Activated naive CD8-positive, alpha-beta T cell treated with anti-CD3 and anti-CD28 coated beads, Interleukin-2, amount 10 ng/mL, durations not matched to agents 7 days and 5 days (primary cell): ENCODE measurements at regions not wholly inside any gene's neighbourhood (a gene's known extent, or its start where the extent isn't known, plus 50 kb on each side); places are given as distances from the start of the nearest gene placed in this dataset.

Source experiments
- ATAC-seq: fragments of 150-1000 bp; cut with Tn5 transposase; one replicate; pipeline ENCODE4 v1.10.0; 2021; ENCODE audit warnings: low read depth, moderate library complexity
- POLR2A ChIA-PET: fragments of 350-600 bp; sonication (Branson Sonifier 250); formaldehyde crosslinking; loops from one replicate; lab custom pipeline; 2021; ENCODE audit warnings: antibody characterized with exemption; lab: Charles Lee
- DNase-seq: peaks from one replicate; pipeline ENCODE4 v3.0.0; 2021
- H3K27ac Mint-ChIP-seq: one replicate; pipeline ENCODE4 v1.8.0; 2022; ENCODE audit warnings: mild to moderate bottlenecking, mixed read lengths
- H3K27me3 Mint-ChIP-seq: one replicate; pipeline ENCODE4 v1.8.0; 2022; ENCODE audit warnings: mild to moderate bottlenecking, moderate library complexity, mixed read lengths
- H3K36me3 Mint-ChIP-seq: one replicate; pipeline ENCODE4 v1.8.0; 2021; ENCODE audit warnings: mild to moderate bottlenecking, mixed read lengths
- H3K4me1 Mint-ChIP-seq: one replicate; pipeline ENCODE4 v1.8.0; 2021; ENCODE audit warnings: mixed read lengths
- H3K4me3 Mint-ChIP-seq: one replicate; pipeline ENCODE4 v1.8.0; 2022; ENCODE audit warnings: mild to moderate bottlenecking, moderate library complexity, mixed read lengths
- H3K9me3 Mint-ChIP-seq: one replicate; pipeline ENCODE4 v1.8.0; 2021; ENCODE audit warnings: mixed read lengths

DNA sequence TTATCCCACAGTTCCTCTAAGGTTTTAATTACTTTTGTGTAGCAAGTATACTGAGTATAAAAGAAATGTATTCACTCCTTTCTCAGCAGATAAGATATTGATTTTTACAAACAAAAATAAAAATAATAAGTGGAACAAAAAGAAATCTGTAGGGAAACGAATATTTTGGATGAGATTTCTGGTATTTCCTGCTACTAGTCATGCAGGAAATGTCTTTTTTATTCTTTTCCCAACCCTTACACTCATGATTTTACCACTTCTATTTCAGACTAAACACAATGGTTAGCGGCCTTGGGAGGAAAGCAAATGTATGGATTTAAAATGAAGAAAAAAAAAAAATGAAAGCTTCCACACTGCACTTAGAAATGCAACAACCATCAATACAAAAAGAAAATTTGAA, 580.5 kb upstream of the MARCKS start:
- Mint-ChIP-seq H3K4me1 (no peaks in the 10 kb centered on the region), H3K36me3 (no peaks in the 10 kb centered on the region), H3K9me3 (no peaks in the 10 kb centered on the region), H3K27me3 (no peaks in the 10 kb centered on the region), H3K27ac (no peak overlapping the region), H3K4me3 (no peak overlapping the region)
- no peak for ATAC-seq
- DNase-seq: no peak
- POLR2A ChIA-PET: no interaction called here

DNA sequence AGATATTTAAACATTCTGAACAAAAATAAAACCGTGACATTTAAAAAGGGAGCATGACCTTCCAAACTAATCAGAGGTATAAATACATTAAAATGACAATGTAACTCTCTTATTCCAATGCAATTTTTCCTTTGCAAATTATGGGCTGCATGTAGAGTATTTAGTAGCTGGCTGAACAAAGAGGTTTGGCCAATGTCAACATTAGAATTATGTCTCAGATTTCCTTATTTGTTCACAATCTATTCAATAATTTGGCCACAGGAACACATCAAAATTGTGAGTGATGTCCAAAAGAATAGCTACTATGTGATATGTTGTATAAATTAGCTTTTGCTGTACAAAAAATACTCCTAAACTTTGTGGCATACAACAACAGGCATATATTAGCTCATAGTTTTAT, 580.0 kb upstream of the MARCKS start:
- H3K36me3 Mint-ChIP-seq: no peaks in the 10 kb centered on the region
- POLR2A ChIA-PET: no interaction called here
- DNase-seq (no peak), ATAC-seq (no peak)
- H3K4me1 Mint-ChIP-seq: no peaks in the 10 kb centered on the region
- no peaks in the 10 kb centered on the region for H3K27me3 Mint-ChIP-seq
- no peak overlapping the region for H3K4me3 Mint-ChIP-seq
- H3K27ac Mint-ChIP-seq: no peak overlapping the region
- H3K9me3 Mint-ChIP-seq: no peaks in the 10 kb centered on the region

DNA sequence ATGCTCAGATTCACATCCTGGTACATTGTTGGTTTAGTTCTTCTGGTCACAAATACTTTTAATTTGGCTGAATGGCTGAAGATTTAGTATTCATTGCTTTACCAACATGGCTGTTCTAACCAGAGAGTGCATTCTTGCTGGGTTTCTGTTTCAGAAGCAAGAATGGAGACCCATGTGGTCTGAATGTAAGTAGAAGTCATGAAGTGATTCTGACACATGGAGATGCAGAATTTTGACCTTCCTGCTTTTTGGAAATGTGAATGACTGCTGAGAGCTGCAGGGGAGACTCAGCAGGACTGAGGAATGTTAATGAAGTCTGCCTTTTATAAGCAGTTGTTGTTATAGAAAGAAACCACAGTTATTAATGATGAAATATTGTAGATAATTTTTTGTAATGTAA, 576.1 kb upstream of the MARCKS start:
- Mint-ChIP-seq H3K27me3 (no peaks in the 10 kb centered on the region), H3K4me3 (no peak overlapping the region), H3K4me1 (no peaks in the 10 kb centered on the region), H3K27ac (no peak overlapping the region), H3K9me3 (no peaks in the 10 kb centered on the region), H3K36me3 (no peaks in the 10 kb centered on the region)
- no peak for DNase-seq
- no peak for ATAC-seq
- POLR2A ChIA-PET: no interaction called here

DNA sequence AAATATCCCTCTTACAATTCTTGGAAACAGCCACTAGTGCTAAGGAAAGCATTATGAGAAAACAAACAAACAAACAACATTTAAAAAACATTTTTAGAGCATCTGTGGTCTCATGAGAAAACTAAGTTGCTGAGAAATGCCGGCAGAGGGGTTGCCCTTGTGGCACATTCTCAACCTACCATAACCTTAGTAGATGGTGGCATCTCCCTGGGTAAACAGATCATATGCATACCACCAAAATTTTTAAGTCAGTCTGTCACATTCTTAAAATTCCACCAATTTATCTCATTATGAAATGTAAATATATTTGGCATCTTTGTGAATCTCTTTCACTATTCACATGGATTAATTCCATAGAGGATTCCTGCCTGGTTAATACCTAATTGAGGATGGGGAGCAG, 575.7 kb upstream of the MARCKS start:
- no peaks in the 10 kb centered on the region for H3K4me1 Mint-ChIP-seq
- H3K4me3 Mint-ChIP-seq: no peak overlapping the region
- H3K27me3 Mint-ChIP-seq: no peaks in the 10 kb centered on the region
- no peak for ATAC-seq
- DNase-seq: no peak
- no peak overlapping the region for H3K27ac Mint-ChIP-seq
- no peaks in the 10 kb centered on the region for H3K9me3 Mint-ChIP-seq
- POLR2A ChIA-PET: no interaction called here
- no peaks in the 10 kb centered on the region for H3K36me3 Mint-ChIP-seq

DNA sequence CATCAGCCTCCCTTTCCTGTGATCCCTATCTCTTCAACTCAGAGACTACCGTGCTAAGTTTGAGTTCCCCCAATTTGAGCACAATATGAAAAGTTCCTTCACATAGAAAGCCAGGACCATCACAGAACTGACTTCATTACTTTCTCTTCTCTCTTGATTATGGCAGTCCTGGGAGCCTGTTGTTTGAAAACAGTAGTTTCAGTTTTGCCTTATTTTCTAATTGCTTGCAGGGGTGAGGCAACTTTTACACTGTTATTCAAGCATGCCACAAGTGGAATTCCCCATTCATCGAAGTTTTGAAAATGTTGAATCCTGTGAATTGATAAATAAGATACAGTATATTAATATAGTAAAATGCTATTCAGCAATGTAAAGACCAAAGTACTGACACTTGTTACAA, 569.7 kb upstream of the MARCKS start:
- DNase-seq (no peak), ATAC-seq (no peak)
- Mint-ChIP-seq H3K36me3 (no peaks in the 10 kb centered on the region), H3K4me1 (no peaks in the 10 kb centered on the region), H3K9me3 (peaks cover 1% of the 10 kb centered on the region), H3K27ac (no peak overlapping the region), H3K27me3 (no peaks in the 10 kb centered on the region), H3K4me3 (no peak overlapping the region)
- POLR2A ChIA-PET: no interaction called here

DNA sequence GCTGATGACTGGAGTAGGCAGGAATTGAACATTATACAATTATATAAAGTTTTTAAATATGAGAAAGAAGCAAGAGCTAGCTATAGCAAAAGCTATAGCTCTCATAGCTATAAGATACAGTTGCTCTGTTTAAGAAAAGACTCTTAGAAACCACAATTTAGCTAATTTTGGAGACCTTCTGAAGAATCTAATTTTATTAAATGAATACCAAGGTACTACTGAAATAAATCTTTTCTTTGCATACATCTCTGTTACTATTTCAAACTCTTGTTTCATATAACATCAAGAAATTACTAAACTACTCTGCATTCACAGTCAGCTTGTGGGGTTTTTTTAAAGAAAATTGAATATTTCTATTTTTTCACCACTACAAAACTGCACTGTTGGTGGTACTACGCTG, 568.7 kb upstream of the MARCKS start:
- POLR2A ChIA-PET: no interaction called here
- no peaks in the 10 kb centered on the region for H3K27me3 Mint-ChIP-seq
- H3K9me3 Mint-ChIP-seq: peaks cover 1% of the 10 kb centered on the region
- no peak overlapping the region for H3K27ac Mint-ChIP-seq
- no peak for ATAC-seq
- no peak overlapping the region for H3K4me3 Mint-ChIP-seq
- H3K4me1 Mint-ChIP-seq: no peaks in the 10 kb centered on the region
- DNase-seq: no peak
- no peaks in the 10 kb centered on the region for H3K36me3 Mint-ChIP-seq

DNA sequence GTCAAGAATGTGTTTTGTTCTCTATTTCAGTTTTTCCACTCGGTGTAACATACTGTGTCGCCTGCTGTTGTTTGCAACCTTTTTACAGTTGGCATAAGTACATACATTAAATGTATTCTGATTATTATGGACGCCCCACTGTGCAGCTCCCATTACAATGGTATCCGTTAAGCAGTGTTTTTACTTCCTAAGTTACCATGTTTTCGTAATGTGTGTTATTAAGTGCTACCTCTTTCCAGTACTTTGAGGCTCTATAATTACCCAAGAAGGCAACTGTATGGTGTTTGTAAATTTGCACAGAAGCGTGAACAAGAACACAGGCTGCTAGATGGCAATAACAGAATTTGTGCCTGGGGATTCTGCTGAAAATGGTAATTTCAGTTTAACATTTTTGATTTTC, 568.0 kb upstream of the MARCKS start:
- no peaks in the 10 kb centered on the region for H3K4me1 Mint-ChIP-seq
- no peaks in the 10 kb centered on the region for H3K36me3 Mint-ChIP-seq
- no peak overlapping the region for H3K4me3 Mint-ChIP-seq
- DNase-seq: no peak
- H3K27me3 Mint-ChIP-seq: no peaks in the 10 kb centered on the region
- no peak overlapping the region for H3K27ac Mint-ChIP-seq
- POLR2A ChIA-PET: no interaction called here
- ATAC-seq: no peak
- H3K9me3 Mint-ChIP-seq: peaks cover 1% of the 10 kb centered on the region

DNA sequence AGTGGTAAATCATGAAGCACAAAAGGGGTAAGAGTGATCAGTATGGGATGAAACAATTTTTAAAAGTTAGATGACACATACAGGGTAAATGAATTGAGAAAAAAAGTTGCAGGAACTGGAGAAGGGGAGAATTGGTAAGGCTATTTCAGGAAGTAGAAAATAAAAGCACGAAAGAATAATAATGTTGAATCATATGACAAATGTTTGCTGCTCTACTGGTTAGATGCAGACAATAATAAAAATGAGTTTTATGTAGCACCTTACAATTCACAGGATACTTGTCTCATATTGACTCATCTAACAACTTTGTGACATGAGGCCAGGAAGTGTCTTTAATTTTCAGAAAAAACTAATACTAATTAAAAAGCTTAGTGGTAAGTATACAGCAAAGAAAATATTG, 566.5 kb upstream of the MARCKS start:
- POLR2A ChIA-PET: no interaction called here
- peaks cover 1% of the 10 kb centered on the region for H3K9me3 Mint-ChIP-seq
- no peaks in the 10 kb centered on the region for H3K4me1 Mint-ChIP-seq
- H3K4me3 Mint-ChIP-seq: no peak overlapping the region
- no peaks in the 10 kb centered on the region for H3K36me3 Mint-ChIP-seq
- DNase-seq (no peak), ATAC-seq (no peak)
- no peak overlapping the region for H3K27ac Mint-ChIP-seq
- no peaks in the 10 kb centered on the region for H3K27me3 Mint-ChIP-seq

DNA sequence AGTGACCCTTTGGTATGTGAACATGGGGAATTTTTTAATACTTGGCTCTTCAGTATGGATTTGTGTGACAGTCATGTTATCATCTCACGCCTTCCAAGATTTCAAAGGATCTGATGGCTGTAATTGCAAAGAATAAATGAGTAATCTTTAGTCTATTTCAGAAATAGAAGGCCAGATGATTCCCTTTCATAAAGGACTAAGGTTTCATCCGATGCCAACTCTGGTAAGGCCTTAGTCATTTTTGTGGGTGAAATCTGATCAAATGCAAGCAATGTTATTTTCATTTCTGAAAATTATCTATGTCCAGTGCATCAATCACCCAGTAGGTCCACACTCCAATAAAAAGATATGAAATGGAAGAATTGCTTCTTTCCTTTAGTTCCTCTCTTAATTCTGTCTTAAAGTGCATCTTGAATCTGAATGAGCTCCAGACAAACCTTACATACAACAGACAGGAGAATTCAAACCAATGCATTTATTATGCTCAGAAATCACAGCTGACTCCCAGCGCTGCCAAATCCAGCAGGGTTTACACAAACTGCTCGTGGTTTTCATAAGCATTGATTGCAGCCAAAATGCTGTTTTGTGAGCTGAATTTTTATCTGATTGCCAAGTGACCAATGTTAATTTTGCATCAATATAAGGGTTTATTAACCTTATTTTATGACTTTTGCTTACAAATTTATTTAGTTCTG, 565.2 kb upstream of the MARCKS start:
- H3K4me1 Mint-ChIP-seq: no peaks in the 10 kb centered on the region
- H3K27ac Mint-ChIP-seq: no peak overlapping the region
- DNase-seq (no peak), ATAC-seq (no peak)
- H3K9me3 Mint-ChIP-seq: peaks cover under 1% of the 10 kb centered on the region
- no peak overlapping the region for H3K4me3 Mint-ChIP-seq
- H3K36me3 Mint-ChIP-seq: no peaks in the 10 kb centered on the region
- no peaks in the 10 kb centered on the region for H3K27me3 Mint-ChIP-seq
- POLR2A ChIA-PET: no interaction called here

DNA sequence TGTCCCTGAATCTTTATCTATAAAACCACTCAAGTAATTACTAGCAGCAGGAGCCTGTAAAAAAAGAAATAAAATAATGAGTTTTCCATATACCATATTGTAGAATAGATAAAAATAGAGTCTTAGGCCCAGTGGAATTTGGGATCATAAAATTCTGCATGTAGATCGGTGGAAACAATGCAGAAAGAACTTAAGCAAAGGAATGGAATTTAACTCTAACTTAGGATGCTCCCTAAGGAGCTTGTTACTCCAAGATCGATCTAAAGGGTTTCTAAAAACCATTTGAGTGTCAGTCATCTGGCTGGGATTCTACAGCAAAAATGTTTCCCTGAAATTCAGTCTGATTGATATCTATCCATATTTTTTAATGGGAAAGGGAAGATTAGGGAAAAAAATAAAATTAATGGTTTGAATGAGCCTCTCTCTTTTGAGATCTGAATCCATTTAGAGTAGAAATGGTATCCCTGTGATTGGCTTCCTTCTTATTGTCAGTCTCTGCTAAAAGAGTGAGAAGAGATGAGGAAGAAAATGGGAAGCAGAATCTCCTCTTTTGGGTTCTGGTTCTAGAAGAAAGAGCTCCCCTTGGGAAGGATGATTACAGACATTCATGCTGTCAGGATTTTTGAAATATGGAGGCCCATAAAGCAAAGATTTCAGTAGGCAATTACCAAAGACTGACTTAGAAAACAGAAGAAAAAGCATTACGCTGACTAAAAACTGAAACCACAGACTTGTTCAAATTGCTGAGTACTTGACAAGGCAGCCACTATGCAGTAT, 564.3 kb upstream of the MARCKS start:
- Mint-ChIP-seq H3K27me3 (no peaks in the 10 kb centered on the region), H3K36me3 (no peaks in the 10 kb centered on the region), H3K4me3 (no peak overlapping the region), H3K4me1 (no peaks in the 10 kb centered on the region), H3K9me3 (no peaks in the 10 kb centered on the region), H3K27ac (no peak overlapping the region)
- ATAC-seq: no peak
- DNase-seq: no peak
- POLR2A ChIA-PET: no interaction called here

DNA sequence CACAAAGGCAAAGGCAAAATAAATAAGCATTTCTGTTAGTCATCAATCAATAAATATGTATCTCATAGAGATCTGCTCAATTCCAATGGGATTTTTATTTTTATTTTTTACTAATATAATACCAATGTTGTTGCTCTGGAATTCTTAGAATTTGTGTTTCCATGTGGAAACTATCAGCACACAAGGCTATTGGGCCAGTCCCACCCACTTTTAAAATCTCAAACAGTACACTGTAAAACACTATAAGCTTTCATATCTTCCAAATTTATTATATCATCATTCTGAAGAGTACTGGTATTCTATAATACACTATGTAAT, 563.8 kb upstream of the MARCKS start:
- Mint-ChIP-seq H3K27ac (no peak overlapping the region), H3K27me3 (no peaks in the 10 kb centered on the region), H3K4me3 (no peak overlapping the region)

DNA sequence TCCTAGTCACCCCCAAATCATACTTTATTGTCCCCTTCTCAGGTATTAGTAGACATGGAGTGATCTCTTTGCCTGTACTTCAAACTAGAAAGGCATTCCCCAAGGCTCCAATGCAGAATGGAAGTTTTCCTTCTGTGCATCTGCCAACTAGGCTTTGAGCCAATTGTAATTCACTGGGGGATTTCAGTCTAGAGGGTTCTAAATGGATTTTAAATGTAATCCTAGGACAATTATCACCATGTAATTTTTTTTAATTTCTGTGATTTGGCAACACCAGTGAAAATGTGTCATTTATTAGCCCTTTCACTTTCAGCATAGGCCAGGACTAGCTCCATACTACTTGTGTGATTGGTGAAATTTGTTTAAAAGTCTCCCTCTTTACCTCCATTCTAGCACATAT, 557.6 kb upstream of the MARCKS start:
- no peak overlapping the region for H3K27ac Mint-ChIP-seq
- no peaks in the 10 kb centered on the region for H3K27me3 Mint-ChIP-seq
- no peaks in the 10 kb centered on the region for H3K36me3 Mint-ChIP-seq
- POLR2A ChIA-PET: no interaction called here
- no peaks in the 10 kb centered on the region for H3K9me3 Mint-ChIP-seq
- no peaks in the 10 kb centered on the region for H3K4me1 Mint-ChIP-seq
- DNase-seq: no peak
- no peak overlapping the region for H3K4me3 Mint-ChIP-seq
- no peak for ATAC-seq

More for the DNA sequence above, 563.8 kb upstream of the MARCKS start:
- no peaks in the 10 kb centered on the region for H3K4me1 Mint-ChIP-seq
- no peak for DNase-seq
- H3K9me3 Mint-ChIP-seq: no peaks in the 10 kb centered on the region
- no peak for ATAC-seq
- POLR2A ChIA-PET: no interaction called here
- H3K36me3 Mint-ChIP-seq: no peaks in the 10 kb centered on the region

DNA sequence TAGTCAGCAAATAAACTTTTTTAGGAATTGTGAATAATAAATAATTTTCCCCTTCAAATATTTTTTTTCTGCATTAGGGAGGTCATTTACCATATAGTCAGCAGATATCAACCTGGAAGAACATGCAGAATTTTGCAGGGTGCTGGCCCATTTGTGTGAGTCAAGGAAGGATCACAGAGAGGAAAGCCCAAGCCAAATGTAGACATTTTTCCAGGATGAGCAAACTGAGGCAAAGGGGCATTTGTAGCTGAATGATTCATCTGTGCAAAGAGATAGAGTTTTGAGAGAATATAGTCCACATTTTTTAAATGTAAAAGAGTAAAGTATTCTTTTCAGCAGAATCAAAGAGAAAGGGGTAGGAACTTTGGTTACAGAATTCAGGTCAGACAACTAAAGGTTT, 555.5 kb upstream of the MARCKS start:
- Mint-ChIP-seq H3K4me1 (no peaks in the 10 kb centered on the region), H3K4me3 (no peak overlapping the region), H3K27ac (no peak overlapping the region), H3K36me3 (no peaks in the 10 kb centered on the region), H3K27me3 (no peaks in the 10 kb centered on the region), H3K9me3 (no peaks in the 10 kb centered on the region)
- DNase-seq: no peak
- no peak for ATAC-seq
- POLR2A ChIA-PET: no interaction called here

DNA sequence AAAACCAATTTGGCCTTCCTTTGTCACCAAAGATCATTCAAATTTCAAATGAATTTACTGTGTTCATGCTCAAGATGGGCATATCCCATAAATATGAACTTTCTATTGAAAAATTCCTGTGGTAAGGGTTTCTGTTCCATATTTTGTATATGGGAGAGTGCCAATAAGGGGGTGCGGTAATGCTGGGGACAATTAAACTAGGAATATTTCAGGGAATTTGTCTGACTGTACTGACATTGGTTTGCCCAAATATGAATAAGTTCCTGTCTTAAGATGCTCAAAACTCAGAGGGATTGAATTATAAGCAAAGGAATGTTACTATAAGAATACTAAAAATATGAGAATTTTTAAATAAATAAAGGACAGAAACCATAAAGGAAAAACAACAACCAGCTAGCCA, 553.0 kb upstream of the MARCKS start:
- H3K9me3 Mint-ChIP-seq: no peaks in the 10 kb centered on the region
- no peaks in the 10 kb centered on the region for H3K4me1 Mint-ChIP-seq
- ATAC-seq: no peak
- no peak for DNase-seq
- H3K27ac Mint-ChIP-seq: no peak overlapping the region
- POLR2A ChIA-PET: no interaction called here
- H3K36me3 Mint-ChIP-seq: no peaks in the 10 kb centered on the region
- H3K4me3 Mint-ChIP-seq: no peak overlapping the region
- no peaks in the 10 kb centered on the region for H3K27me3 Mint-ChIP-seq
